DOHH2 (cell line): ENCODE measurements at regions not wholly inside any gene's neighbourhood (a gene's known extent, or its start where the extent isn't known, plus 50 kb on each side); places are given as distances from the start of the nearest gene placed in this dataset.

Source experiments
- H3F3A ChIP-seq: fragments of 200-600 bp; sonication (generic), shearing (Covaris generic); 2 replicates; pipeline ENCODE4 v1.6.0; 2016; ENCODE audit warnings: antibody characterized with exemption, mild to moderate bottlenecking; ENCODE audit not compliant: control insufficient read depth, insufficient read depth
- H3K27ac ChIP-seq: fragments of 200-600 bp; sonication (generic); 2 replicates; pipeline ENCODE4 v1.5.1; 2014; ENCODE audit warnings: low read depth, mild to moderate bottlenecking, low read length, moderate library complexity
- H3K27me3 ChIP-seq: fragments of 200-600 bp; sonication (generic); 2 replicates; pipeline ENCODE4 v1.6.1; 2014; ENCODE audit warnings: mild to moderate bottlenecking, low read length, mixed read lengths; ENCODE audit not compliant: control insufficient read depth
- H3K36me3 ChIP-seq: fragments of 200-600 bp; sonication (generic); 2 replicates; pipeline ENCODE4 v1.6.1; 2014; ENCODE audit warnings: mild to moderate bottlenecking, low read length, moderate library complexity, mixed read lengths; ENCODE audit not compliant: control insufficient read depth
- H3K4me1 ChIP-seq: fragments of 200-600 bp; sonication (generic); 2 replicates; pipeline ENCODE4 v1.6.1; 2014; ENCODE audit warnings: mild to moderate bottlenecking, low read length, mixed read lengths; ENCODE audit not compliant: control insufficient read depth
- H3K4me2 ChIP-seq: fragments of 200-600 bp; sonication (generic); 2 replicates; pipeline ENCODE4 v1.6.0; 2014; ENCODE audit warnings: mild to moderate bottlenecking, low read length, moderate library complexity
- H3K4me3 ChIP-seq: fragments of 200-600 bp; sonication (generic); 2 replicates; pipeline ENCODE4 v1.5.1; 2014; ENCODE audit warnings: mild to moderate bottlenecking, low read length, mixed read lengths
- H3K79me2 ChIP-seq: fragments of 200-600 bp; sonication (generic); 2 replicates; pipeline ENCODE4 v1.6.1; 2014; ENCODE audit warnings: mild to moderate bottlenecking, low read length, mixed read lengths; ENCODE audit not compliant: control insufficient read depth
- H3K9me2 ChIP-seq: fragments of 200-600 bp; sonication (generic); replicated peaks from 2 replicates; pipeline ENCODE4 v1.6.1; 2014; ENCODE audit warnings: mild to moderate bottlenecking, low read length, mixed read lengths; ENCODE audit not compliant: control insufficient read depth
- H3K9me3 ChIP-seq: fragments of 200-600 bp; sonication (generic); 2 replicates; pipeline ENCODE4 v1.6.1; 2014; ENCODE audit warnings: antibody characterized with exemption, low read length, mixed read lengths; ENCODE audit not compliant: control insufficient read depth, insufficient read depth
- H4K20me1 ChIP-seq: fragments of 200-600 bp; sonication (generic); 2 replicates; pipeline ENCODE4 v1.6.0; 2014; ENCODE audit warnings: low read depth, mild to moderate bottlenecking, antibody characterized with exemption, low read length, moderate library complexity; ENCODE audit not compliant: control insufficient read depth, insufficient read depth
- EZH2phosphoT487 ChIP-seq: fragments of 200-600 bp; sonication (generic); IDR thresholded peaks from 2 replicates; pipeline ENCODE4 v1.6.1; 2017; ENCODE audit warnings: borderline replicate concordance, mild to moderate bottlenecking, antibody characterized with exemption, low read length, moderate library complexity, mixed read lengths
- TF ChIP-seq, protein P1 (sequence below): fragments of 200-600 bp; sonication (generic); IDR thresholded peaks from one replicate; pipeline ENCODE4 v1.5.1; 2014; ENCODE audit warnings: antibody characterized with exemption, mild to moderate bottlenecking, low read depth, low read length; ENCODE audit not compliant: poor library complexity, severe bottlenecking

DNA sequence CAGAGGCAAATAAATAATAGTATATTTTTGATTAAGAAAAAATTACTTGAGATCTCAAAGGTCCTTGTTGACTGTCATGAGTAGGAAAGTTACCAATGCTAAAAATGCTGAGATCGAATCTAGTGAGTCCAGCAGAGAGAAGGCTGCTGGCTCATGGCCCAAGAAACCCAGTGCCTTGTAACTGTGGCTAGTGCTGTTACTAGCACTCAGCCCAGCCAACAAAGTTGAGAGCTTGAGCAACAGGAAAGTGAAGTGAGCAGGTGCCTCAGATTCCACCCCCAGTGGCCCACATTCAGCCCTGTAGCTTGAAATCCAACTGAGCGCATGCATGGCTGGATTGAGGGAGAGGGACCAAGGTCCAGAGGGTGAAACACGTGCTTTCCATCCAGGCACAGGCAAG, 398.2 kb downstream of the SHANK2 start:
- Histone ChIP-seq H3K79me2 (no peaks in the 10 kb centered on the region), H3K27ac (no peak overlapping the region), H3K9me2 (no peaks in the 10 kb centered on the region), H3K9me3 (no peaks in the 10 kb centered on the region), H3F3A (no peaks in the 10 kb centered on the region), H3K27me3 (no peaks in the 10 kb centered on the region), H3K4me3 (no peak overlapping the region), H4K20me1 (no peaks in the 10 kb centered on the region), H3K4me2 (no peak overlapping the region), H3K4me1 (no peaks in the 10 kb centered on the region), H3K36me3 (no peaks in the 10 kb centered on the region)
- no peak for TF ChIP-seq EZH2phosphoT487
- TF ChIP-seq, protein P1, sequence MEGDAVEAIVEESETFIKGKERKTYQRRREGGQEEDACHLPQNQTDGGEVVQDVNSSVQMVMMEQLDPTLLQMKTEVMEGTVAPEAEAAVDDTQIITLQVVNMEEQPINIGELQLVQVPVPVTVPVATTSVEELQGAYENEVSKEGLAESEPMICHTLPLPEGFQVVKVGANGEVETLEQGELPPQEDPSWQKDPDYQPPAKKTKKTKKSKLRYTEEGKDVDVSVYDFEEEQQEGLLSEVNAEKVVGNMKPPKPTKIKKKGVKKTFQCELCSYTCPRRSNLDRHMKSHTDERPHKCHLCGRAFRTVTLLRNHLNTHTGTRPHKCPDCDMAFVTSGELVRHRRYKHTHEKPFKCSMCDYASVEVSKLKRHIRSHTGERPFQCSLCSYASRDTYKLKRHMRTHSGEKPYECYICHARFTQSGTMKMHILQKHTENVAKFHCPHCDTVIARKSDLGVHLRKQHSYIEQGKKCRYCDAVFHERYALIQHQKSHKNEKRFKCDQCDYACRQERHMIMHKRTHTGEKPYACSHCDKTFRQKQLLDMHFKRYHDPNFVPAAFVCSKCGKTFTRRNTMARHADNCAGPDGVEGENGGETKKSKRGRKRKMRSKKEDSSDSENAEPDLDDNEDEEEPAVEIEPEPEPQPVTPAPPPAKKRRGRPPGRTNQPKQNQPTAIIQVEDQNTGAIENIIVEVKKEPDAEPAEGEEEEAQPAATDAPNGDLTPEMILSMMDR, result no peak

DNA sequence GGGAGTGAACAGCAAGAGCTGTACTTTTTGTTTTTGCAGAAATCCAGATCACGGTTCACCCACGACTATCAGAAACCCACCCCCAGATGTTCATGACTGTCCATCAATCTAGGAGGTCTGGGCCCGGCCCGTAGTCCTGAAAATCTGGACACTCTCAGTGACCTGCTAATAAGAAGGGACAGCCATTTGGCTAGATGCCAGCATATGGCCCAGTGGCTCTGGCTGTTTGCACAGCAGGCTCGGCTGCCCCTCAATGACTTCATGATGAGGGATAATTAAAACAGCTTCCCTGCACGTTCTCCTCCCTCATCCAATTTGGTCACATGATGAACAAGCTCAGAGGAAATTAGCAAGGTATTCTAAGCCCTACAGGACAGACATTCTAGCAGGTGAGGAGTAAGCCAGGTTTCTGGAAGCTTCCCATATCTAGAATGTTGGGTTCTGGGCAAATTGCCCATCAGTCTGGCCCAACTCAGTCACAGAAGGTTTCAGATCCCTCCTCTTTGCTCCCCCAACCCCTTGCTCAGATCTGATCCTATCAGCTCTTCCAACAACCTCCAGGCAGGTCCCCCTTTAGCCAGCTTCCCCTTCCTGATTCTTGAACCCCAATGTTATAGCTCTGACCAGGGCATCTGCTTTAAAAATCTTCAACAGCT, 397.3 kb downstream of the SHANK2 start:
- Histone ChIP-seq H3K27ac (no peak overlapping the region), H3K79me2 (no peaks in the 10 kb centered on the region), H3K9me2 (no peaks in the 10 kb centered on the region), H3K4me3 (no peak overlapping the region), H3K27me3 (no peaks in the 10 kb centered on the region), H4K20me1 (no peaks in the 10 kb centered on the region), H3K4me1 (no peaks in the 10 kb centered on the region), H3K9me3 (no peaks in the 10 kb centered on the region), H3K4me2 (no peak overlapping the region), H3K36me3 (no peaks in the 10 kb centered on the region), H3F3A (no peaks in the 10 kb centered on the region)
- TF ChIP-seq, protein P1, result no peak
- TF ChIP-seq EZH2phosphoT487, result no peak

DNA sequence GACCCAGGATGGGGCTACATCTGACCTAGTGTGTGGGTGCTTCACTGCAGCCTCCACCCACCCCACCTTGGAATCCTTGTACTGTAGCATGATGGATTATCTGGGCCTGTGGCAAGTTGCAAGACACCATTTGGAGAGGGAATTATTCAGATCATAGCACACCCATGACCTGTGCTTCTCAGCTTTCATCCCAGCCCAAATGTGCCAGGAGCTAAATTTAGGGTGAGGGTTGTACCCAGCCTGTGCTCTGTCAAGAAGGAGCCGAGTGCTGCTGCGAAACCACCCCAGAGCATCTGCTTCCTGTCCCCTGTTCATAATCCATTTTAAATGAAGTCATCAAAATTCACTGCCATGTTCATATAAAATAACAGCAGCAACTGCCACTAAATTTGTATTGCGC, 394.5 kb downstream of the SHANK2 start:
- Histone ChIP-seq H3K9me3 (no peaks in the 10 kb centered on the region), H3K27me3 (no peaks in the 10 kb centered on the region), H3K4me1 (no peaks in the 10 kb centered on the region), H3K4me3 (no peak overlapping the region), H3K79me2 (no peaks in the 10 kb centered on the region), H3K27ac (no peak overlapping the region), H3F3A (no peaks in the 10 kb centered on the region), H3K36me3 (no peaks in the 10 kb centered on the region), H3K9me2 (no peaks in the 10 kb centered on the region), H3K4me2 (no peak overlapping the region), H4K20me1 (no peaks in the 10 kb centered on the region)
- TF ChIP-seq, protein P1, result no peak
- no peak for TF ChIP-seq EZH2phosphoT487
